ENCODE measurements at regions not wholly inside any gene's neighbourhood (a gene's known extent, or its start where the extent isn't known, plus 50 kb on each side); places are given as distances from the start of the nearest gene placed in this dataset.

DNA sequence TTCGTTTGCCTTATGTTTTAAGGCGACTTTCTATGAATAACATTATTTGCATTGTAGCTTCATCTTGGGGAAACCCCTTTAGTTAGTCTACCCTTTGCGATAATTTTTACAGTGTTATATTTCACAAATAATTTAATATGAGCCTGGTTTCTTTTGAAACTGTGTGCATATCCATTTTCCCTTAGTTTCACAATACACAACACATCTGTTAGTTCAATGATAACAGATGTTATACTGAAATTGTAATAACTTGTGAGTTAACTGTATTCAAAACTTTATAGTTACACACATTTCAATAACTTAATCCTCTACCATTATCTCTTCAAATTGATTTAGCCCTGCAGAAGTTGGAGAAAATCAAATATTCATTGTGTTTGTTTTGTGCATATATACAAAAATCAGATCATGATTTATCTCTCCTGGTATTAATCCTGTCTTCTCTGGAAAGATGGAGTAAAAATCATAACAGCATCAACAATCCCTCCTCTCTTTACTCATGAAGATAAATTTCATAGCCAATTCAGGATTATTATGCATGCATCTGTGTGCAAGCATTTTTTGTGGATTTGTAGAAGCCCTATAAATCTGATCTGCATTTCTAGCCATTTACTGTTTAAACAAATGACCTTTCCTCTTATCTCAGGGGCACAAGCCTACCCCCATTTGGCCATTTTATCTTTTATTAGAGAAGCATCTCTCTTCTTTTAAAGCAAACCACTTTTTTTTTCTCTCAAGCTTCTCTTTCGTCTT, 304.0 kb downstream of the VPS13C start:
- Mint-ChIP-seq H3K4me1 (ENCODE audit: low read depth) (no peaks in the 10 kb centered on the region), H3K9me3 (no peaks in the 10 kb centered on the region), H3K27me3 (ENCODE audit: low read depth) (peaks cover 14% of the 10 kb centered on the region), H3K36me3 (ENCODE audit: insufficient read depth in 2 of 2) (no peaks in the 10 kb centered on the region), H3K4me3 (no peak overlapping the region), H3K27ac (no peak overlapping the region)
- DNase-seq = no peak
- no peak for ATAC-seq (replicated peaks in 1 of 2)

DNA sequence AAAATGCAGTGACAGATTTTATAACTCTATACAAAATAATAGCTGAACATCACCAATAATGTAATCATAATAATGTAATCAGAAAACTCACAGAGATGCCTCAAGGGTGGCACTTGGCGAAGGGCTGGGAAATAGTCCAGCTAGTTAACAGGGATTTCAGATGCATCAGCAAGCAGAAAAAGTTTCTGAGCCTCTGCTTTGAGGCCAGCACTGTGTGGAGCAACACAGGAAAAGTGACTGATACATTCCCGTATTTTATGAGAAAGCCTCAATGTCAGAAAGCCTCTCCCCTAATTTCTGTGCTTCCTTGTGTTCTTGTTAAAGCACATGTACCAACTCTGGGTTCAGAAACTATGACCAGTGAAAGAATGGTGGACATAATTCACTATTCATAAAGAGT, 304.8 kb downstream of the VPS13C start:
- Mint-ChIP-seq H3K36me3 (ENCODE audit: insufficient read depth in 2 of 2) (no peaks in the 10 kb centered on the region), H3K4me3 (no peak overlapping the region), H3K9me3 (no peaks in the 10 kb centered on the region), H3K4me1 (ENCODE audit: low read depth) (no peaks in the 10 kb centered on the region), H3K27me3 (ENCODE audit: low read depth) (peaks cover 14% of the 10 kb centered on the region), H3K27ac (no peak overlapping the region)
- DNase-seq (no peak), ATAC-seq (replicated peaks in 1 of 2) (no peak)

DNA sequence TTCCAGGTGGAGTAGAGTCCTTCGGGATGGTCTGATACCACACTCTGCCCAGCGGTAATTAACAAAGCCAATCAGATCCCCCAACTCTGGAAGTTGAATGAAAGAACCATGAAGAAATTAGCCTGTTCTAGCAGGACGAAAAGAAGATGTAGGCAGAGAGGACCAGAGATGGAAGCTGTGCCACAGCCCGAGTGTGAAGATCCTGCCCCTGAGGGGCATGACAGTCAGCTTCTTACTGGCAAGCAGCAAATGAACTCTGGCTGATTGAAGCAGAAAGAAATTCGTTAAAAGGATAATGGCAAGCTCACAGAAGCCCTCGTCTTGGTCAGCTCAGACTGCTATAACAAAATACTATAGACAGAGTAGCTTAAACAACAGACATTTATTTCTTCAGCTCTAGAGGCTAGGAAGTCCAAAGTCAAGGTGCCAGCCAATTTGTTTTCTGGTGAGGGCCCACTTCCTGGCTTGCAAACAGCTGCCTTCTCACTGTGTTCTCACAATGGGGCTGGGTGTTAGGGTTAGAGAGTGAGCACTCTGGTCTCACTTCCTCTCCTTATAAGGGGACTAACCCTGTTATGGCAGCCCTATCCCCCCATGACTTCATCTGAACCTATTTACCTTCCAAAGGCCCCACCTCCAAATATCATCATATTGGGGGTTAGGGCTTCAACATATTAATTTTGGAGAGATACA, 307.1 kb downstream of the VPS13C start:
- ATAC-seq (replicated peaks in 1 of 2) (no peak), DNase-seq (no peak)
- H3K27ac Mint-ChIP-seq = no peak overlapping the region
- no peaks in the 10 kb centered on the region for H3K4me1 Mint-ChIP-seq (ENCODE audit: low read depth)
- no peaks in the 10 kb centered on the region for H3K36me3 Mint-ChIP-seq (ENCODE audit: insufficient read depth in 2 of 2)
- H3K27me3 Mint-ChIP-seq (ENCODE audit: low read depth) = peaks cover 14% of the 10 kb centered on the region
- H3K4me3 Mint-ChIP-seq = no peak overlapping the region
- no peaks in the 10 kb centered on the region for H3K9me3 Mint-ChIP-seq

GRCh38 chr15:61752001-61752400, 308.2 kb downstream of the VPS13C start:
- peaks cover 14% of the 10 kb centered on the region for H3K27me3 Mint-ChIP-seq (ENCODE audit: low read depth)
- H3K36me3 Mint-ChIP-seq (ENCODE audit: insufficient read depth in 2 of 2) = no peaks in the 10 kb centered on the region
- no peaks in the 10 kb centered on the region for H3K4me1 Mint-ChIP-seq (ENCODE audit: low read depth)
- ATAC-seq (replicated peaks in 1 of 2) (no peak), DNase-seq (no peak)
- no peak overlapping the region for H3K4me3 Mint-ChIP-seq
- H3K27ac Mint-ChIP-seq = no peak overlapping the region
- no peaks in the 10 kb centered on the region for H3K9me3 Mint-ChIP-seq

GRCh38 chr15:61750271-61751084, 309.8 kb downstream of the VPS13C start:
- ATAC-seq (replicated peaks in 1 of 2) (no peak), DNase-seq (no peak)
- Mint-ChIP-seq H3K27ac (no peak overlapping the region), H3K36me3 (ENCODE audit: insufficient read depth in 2 of 2) (no peaks in the 10 kb centered on the region), H3K9me3 (no peaks in the 10 kb centered on the region), H3K4me3 (no peak overlapping the region), H3K4me1 (ENCODE audit: low read depth) (no peaks in the 10 kb centered on the region), H3K27me3 (ENCODE audit: low read depth) (peaks cover 15% of the 10 kb centered on the region)

GRCh38 chr15:61749169-61749568, 311.1 kb downstream of the VPS13C start:
- no peaks in the 10 kb centered on the region for H3K36me3 Mint-ChIP-seq (ENCODE audit: insufficient read depth in 2 of 2)
- no peak overlapping the region for H3K4me3 Mint-ChIP-seq
- no peak for DNase-seq
- no peak for ATAC-seq (replicated peaks in 1 of 2)
- H3K27me3 Mint-ChIP-seq (ENCODE audit: low read depth) = peaks cover 17% of the 10 kb centered on the region
- no peaks in the 10 kb centered on the region for H3K9me3 Mint-ChIP-seq
- H3K27ac Mint-ChIP-seq = no peak overlapping the region
- no peaks in the 10 kb centered on the region for H3K4me1 Mint-ChIP-seq (ENCODE audit: low read depth)

DNA sequence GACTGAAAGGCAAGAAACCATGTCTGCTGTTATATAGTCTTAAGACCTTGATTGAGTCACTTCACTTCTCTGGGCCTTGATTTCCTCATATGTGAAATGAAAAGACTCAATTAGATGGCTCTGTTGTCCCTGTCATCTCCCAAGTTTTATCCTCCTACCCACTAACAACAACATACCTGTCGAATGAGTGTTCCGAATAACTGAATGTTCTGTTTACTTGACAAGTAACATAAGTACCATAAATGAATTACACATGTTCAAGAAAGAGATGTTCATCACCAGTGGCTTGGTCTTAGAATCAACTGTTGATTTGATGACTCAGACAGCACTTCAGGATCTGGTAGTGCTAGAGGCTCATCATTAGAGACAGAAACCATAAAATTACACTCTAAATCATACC, 311.7 kb downstream of the VPS13C start:
- no peak for DNase-seq
- Mint-ChIP-seq H3K27ac (no peak overlapping the region), H3K27me3 (ENCODE audit: low read depth) (peaks cover 16% of the 10 kb centered on the region), H3K9me3 (no peaks in the 10 kb centered on the region), H3K4me1 (ENCODE audit: low read depth) (no peaks in the 10 kb centered on the region), H3K36me3 (ENCODE audit: insufficient read depth in 2 of 2) (no peaks in the 10 kb centered on the region), H3K4me3 (no peak overlapping the region)
- no peak for ATAC-seq (replicated peaks in 1 of 2)

DNA sequence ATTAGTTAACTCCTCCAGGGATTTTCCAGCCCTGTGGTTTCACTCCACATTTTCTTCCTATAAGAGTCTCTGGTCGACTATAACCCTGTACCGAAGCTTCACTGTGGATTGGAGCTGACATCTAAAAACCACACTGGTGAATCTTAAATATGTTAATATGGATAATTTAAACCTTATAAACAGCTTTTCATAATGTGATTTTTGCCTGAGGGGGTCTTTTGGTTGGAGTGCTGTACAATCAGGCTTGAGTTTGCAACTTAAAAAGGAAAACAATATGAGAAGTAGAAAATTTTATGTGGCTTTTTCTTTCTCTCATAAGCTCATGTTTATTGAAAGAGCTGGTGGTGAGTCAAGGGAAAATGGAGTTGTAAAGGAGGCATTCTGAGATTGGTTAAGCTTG, 313.7 kb downstream of the VPS13C start:
- Mint-ChIP-seq H3K27me3 (ENCODE audit: low read depth) (peaks cover 16% of the 10 kb centered on the region), H3K36me3 (ENCODE audit: insufficient read depth in 2 of 2) (no peaks in the 10 kb centered on the region), H3K9me3 (no peaks in the 10 kb centered on the region), H3K4me3 (no peak overlapping the region), H3K4me1 (ENCODE audit: low read depth) (no peaks in the 10 kb centered on the region), H3K27ac (no peak overlapping the region)
- DNase-seq (no peak), ATAC-seq (replicated peaks in 1 of 2) (no peak)

GRCh38 chr15:61743345-61743909, 316.8 kb downstream of the VPS13C start:
- ATAC-seq (replicated peaks in 1 of 2) (no peak), DNase-seq (no peak)
- no peak overlapping the region for H3K4me3 Mint-ChIP-seq
- H3K36me3 Mint-ChIP-seq (ENCODE audit: insufficient read depth in 2 of 2) = no peaks in the 10 kb centered on the region
- no peaks in the 10 kb centered on the region for H3K4me1 Mint-ChIP-seq (ENCODE audit: low read depth)
- H3K9me3 Mint-ChIP-seq = no peaks in the 10 kb centered on the region
- no peak overlapping the region for H3K27ac Mint-ChIP-seq
- peaks cover 16% of the 10 kb centered on the region for H3K27me3 Mint-ChIP-seq (ENCODE audit: low read depth)

DNA sequence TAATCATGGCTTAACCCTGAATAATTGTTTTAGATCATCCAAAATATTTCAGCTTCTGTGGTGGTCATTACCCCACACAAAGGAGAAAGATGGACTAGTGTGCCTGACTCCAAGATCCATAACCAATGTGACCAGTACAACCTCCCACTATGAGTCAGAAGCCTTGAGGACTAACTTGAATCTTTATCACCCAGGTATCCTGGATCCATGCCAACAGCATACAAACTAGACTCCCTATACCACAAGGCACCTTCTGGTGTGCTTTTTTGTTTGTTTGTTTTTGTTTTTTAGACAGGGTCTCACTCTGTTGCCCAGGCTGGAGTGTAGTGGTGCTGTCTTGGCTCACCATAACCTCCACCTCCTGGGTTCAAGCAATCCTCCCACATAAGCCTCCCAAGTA, 317.7 kb downstream of the VPS13C start:
- H3K4me3 Mint-ChIP-seq = no peak overlapping the region
- no peaks in the 10 kb centered on the region for H3K4me1 Mint-ChIP-seq (ENCODE audit: low read depth)
- H3K36me3 Mint-ChIP-seq (ENCODE audit: insufficient read depth in 2 of 2) = no peaks in the 10 kb centered on the region
- ATAC-seq (replicated peaks in 1 of 2) = no peak
- H3K27ac Mint-ChIP-seq = no peak overlapping the region
- H3K9me3 Mint-ChIP-seq = no peaks in the 10 kb centered on the region
- peaks cover 16% of the 10 kb centered on the region for H3K27me3 Mint-ChIP-seq (ENCODE audit: low read depth)
- DNase-seq = no peak

GRCh38 chr15:61736790-61737189, 323.5 kb downstream of the VPS13C start:
- ATAC-seq (replicated peaks in 1 of 2) (no peak), DNase-seq (no peak)
- no peaks in the 10 kb centered on the region for H3K9me3 Mint-ChIP-seq
- H3K4me1 Mint-ChIP-seq (ENCODE audit: low read depth) = no peaks in the 10 kb centered on the region
- no peaks in the 10 kb centered on the region for H3K27me3 Mint-ChIP-seq (ENCODE audit: low read depth)
- no peaks in the 10 kb centered on the region for H3K36me3 Mint-ChIP-seq (ENCODE audit: insufficient read depth in 2 of 2)
- H3K4me3 Mint-ChIP-seq = no peak overlapping the region
- H3K27ac Mint-ChIP-seq = no peak overlapping the region

DNA sequence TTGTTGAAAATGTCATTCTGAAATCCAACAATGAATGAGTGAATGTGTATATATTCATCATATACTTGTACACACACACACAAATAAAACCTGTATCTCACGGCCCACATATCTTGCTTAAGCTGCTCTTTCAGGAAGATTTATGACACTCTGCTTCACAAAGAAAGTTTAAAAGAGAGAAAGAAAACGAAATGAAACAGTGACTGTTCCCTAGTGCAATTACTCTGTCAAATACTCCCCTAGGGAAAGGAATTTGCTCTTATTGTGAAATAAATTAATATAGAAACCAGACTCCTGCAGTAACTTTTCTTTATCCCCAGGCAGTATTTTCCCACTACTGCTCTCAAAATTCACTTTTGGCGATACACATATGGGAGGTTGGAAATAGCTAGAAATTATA, 329.1 kb downstream of the VPS13C start:
- Mint-ChIP-seq H3K4me1 (ENCODE audit: low read depth) (no peaks in the 10 kb centered on the region), H3K27ac (no peak overlapping the region), H3K27me3 (ENCODE audit: low read depth) (no peaks in the 10 kb centered on the region), H3K9me3 (no peaks in the 10 kb centered on the region), H3K36me3 (ENCODE audit: insufficient read depth in 2 of 2) (no peaks in the 10 kb centered on the region), H3K4me3 (no peak overlapping the region)
- ATAC-seq (replicated peaks in 1 of 2) = no peak
- DNase-seq = no peak

- Mint-ChIP-seq H3K4me3 (no peak overlapping the region), H3K9me3 (no peaks in the 10 kb centered on the region), H3K4me1 (ENCODE audit: low read depth) (no peaks in the 10 kb centered on the region), H3K27ac (no peak overlapping the region), H3K36me3 (ENCODE audit: insufficient read depth in 2 of 2) (no peaks in the 10 kb centered on the region), H3K27me3 (ENCODE audit: low read depth) (peaks cover 7% of the 10 kb centered on the region)
- no peak for ATAC-seq (replicated peaks in 1 of 2)
- DNase-seq = no peak
These were observed 330.6 kb downstream of the VPS13C start for GRCh38 chr15:61729646-61730045.
